H9 (cell line): ENCODE measurements at regions not wholly inside any gene's neighbourhood (a gene's known extent, or its start where the extent isn't known, plus 50 kb on each side); places are given as distances from the start of the nearest gene placed in this dataset.

Experiments
- DNase-seq: peaks from one replicate; pipeline ENCODE4 v3.0.0-alpha.2; 2017
- H2AFZ ChIP-seq: one replicate; pipeline ENCODE4 v1.6.1; 2013; ENCODE audit warnings: mild to moderate bottlenecking, low read length, control low read depth, moderate library complexity
- H2AK5ac ChIP-seq: 2 replicates; pipeline ENCODE4 v1.6.1; 2013; ENCODE audit warnings: low read length, control low read depth, mixed read lengths; ENCODE audit not compliant: insufficient read length
- H2BK120ac ChIP-seq: one replicate; pipeline ENCODE4 v1.6.1; 2013; ENCODE audit warnings: low read depth, mild to moderate bottlenecking, low read length, control low read depth, inconsistent platforms; ENCODE audit not compliant: poor library complexity, severe bottlenecking
- H2BK12ac ChIP-seq: 2 replicates; pipeline ENCODE4 v1.6.1; 2013; ENCODE audit warnings: low read length, control low read depth, mixed read lengths, low read depth; ENCODE audit not compliant: insufficient read length
- H2BK15ac ChIP-seq: 2 replicates; pipeline ENCODE4 v1.6.1; 2013; ENCODE audit warnings: low read depth, low read length, control low read depth
- H2BK20ac ChIP-seq: one replicate; pipeline ENCODE4 v1.6.1; 2013; ENCODE audit warnings: low read depth, mild to moderate bottlenecking, low read length, control low read depth, inconsistent platforms; ENCODE audit not compliant: poor library complexity, severe bottlenecking
- H2BK5ac ChIP-seq: 2 replicates; pipeline ENCODE4 v1.6.1; 2013; ENCODE audit warnings: low read length, control low read depth, mixed read lengths; ENCODE audit not compliant: insufficient read length
- H3K14ac ChIP-seq: 2 replicates; pipeline ENCODE4 v1.6.1; 2013; ENCODE audit warnings: low read length, control low read depth; ENCODE audit not compliant: insufficient read depth
- H3K18ac ChIP-seq: 2 replicates; pipeline ENCODE4 v1.6.1; 2013; ENCODE audit warnings: low read depth, mild to moderate bottlenecking, mixed read lengths, low read length, control low read depth; ENCODE audit not compliant: insufficient read length
- H3K23ac ChIP-seq: 2 replicates; pipeline ENCODE4 v1.6.1; 2013; ENCODE audit warnings: low read length, control low read depth, mixed read lengths, low read depth; ENCODE audit not compliant: insufficient read length
- H3K23me2 ChIP-seq: 2 replicates; pipeline ENCODE4 v1.6.1; 2013; ENCODE audit warnings: low read depth, mild to moderate bottlenecking, mixed read lengths, low read length, control low read depth; ENCODE audit not compliant: insufficient read length, poor library complexity, severe bottlenecking
- H3K27ac ChIP-seq: 2 replicates; pipeline ENCODE4 v1.5.1; 2013; ENCODE audit warnings: low read length, control low read depth, mixed read lengths, low read depth; ENCODE audit not compliant: insufficient read length
- H3K27me3 ChIP-seq: 2 replicates; pipeline ENCODE4 v1.6.1; 2013; ENCODE audit warnings: low read length, control low read depth, inconsistent platforms; ENCODE audit not compliant: insufficient read depth
- H3K4ac ChIP-seq: 2 replicates; pipeline ENCODE4 v1.6.1; 2013; ENCODE audit warnings: low read depth, mild to moderate bottlenecking, control low read depth, inconsistent platforms, low read length, moderate library complexity
- H3K4me1 ChIP-seq: 2 replicates; pipeline ENCODE4 v1.6.1; 2013; ENCODE audit warnings: low read length, control low read depth, inconsistent platforms; ENCODE audit not compliant: insufficient read depth
- H3K4me2 ChIP-seq: 2 replicates; pipeline ENCODE4 v1.6.1; 2013; ENCODE audit warnings: low read length, control low read depth, mixed read lengths; ENCODE audit not compliant: insufficient read length, insufficient read depth
- H3K56ac ChIP-seq: 2 replicates; pipeline ENCODE4 v1.6.1; 2013; ENCODE audit warnings: low read depth, mild to moderate bottlenecking, mixed read lengths, low read length, control low read depth; ENCODE audit not compliant: insufficient read length
- H3K79me1 ChIP-seq: 2 replicates; pipeline ENCODE4 v1.6.1; 2013; ENCODE audit warnings: low read depth, mild to moderate bottlenecking, moderate library complexity, low read length, control low read depth, inconsistent platforms; ENCODE audit not compliant: insufficient read depth, poor library complexity, severe bottlenecking
- H3K79me2 ChIP-seq: 2 replicates; pipeline ENCODE4 v1.6.1; 2013; ENCODE audit warnings: low read length, control low read depth, inconsistent platforms; ENCODE audit not compliant: insufficient read depth
- H3K9ac ChIP-seq: 2 replicates; pipeline ENCODE4 v1.6.1; 2013; ENCODE audit warnings: low read length, control low read depth, mixed read lengths; ENCODE audit not compliant: insufficient read length; ENCODE audit errors: extremely low read depth
- H3K9me3 ChIP-seq: one replicate; pipeline ENCODE4 v1.6.1; 2013; ENCODE audit warnings: low read depth, low read length, inconsistent platforms; ENCODE audit not compliant: control insufficient read depth
- H3T11ph ChIP-seq: one replicate; pipeline ENCODE4 v1.6.1; 2013; ENCODE audit warnings: mild to moderate bottlenecking, low read length, control low read depth, inconsistent platforms
- H4K20me1 ChIP-seq: one replicate; pipeline ENCODE4 v1.6.1; 2013; ENCODE audit not compliant: control insufficient read depth, insufficient read length, insufficient read depth
- H4K5ac ChIP-seq: 2 replicates; pipeline ENCODE4 v1.6.1; 2013; ENCODE audit warnings: low read depth, mild to moderate bottlenecking, mixed read lengths, low read length, control low read depth; ENCODE audit not compliant: insufficient read length
- H4K8ac ChIP-seq: replicated peaks from 2 replicates; pipeline ENCODE4 v1.6.1; 2013; ENCODE audit warnings: low read length, control low read depth, mixed read lengths, low read depth; ENCODE audit not compliant: insufficient read length
- H4K91ac ChIP-seq: 2 replicates; pipeline ENCODE4 v1.6.1; 2013; ENCODE audit warnings: low read depth, mild to moderate bottlenecking, moderate library complexity, mixed read lengths, low read length, control low read depth; ENCODE audit not compliant: insufficient read length
- H3K27ac Mint-ChIP-seq, 3 experiments: 2 replicates in 2 of 3; 3 replicates in 1 of 3; pipeline ENCODE4 v1.8.0; 2020 to 2021; ENCODE audit warnings: mixed read lengths in 3 of 3, mild to moderate bottlenecking in 1 of 3, moderate library complexity in 1 of 3
- H3K27me3 Mint-ChIP-seq: 2 replicates; pipeline ENCODE4 v1.8.0; 2021; ENCODE audit warnings: low read depth, mild to moderate bottlenecking, moderate library complexity, mixed read lengths
- H3K36me3 Mint-ChIP-seq, 3 experiments: 2 replicates in 2 of 3; 3 replicates in 1 of 3; pipeline ENCODE4 v1.8.0; 2020 to 2021; ENCODE audit warnings: low read depth in 3 of 3, mixed read lengths in 3 of 3; ENCODE audit not compliant: insufficient read depth in 1 of 3
- H3K4me1 Mint-ChIP-seq, 2 experiments: 2 replicates each; pipeline ENCODE4 v1.8.0; 2020; ENCODE audit warnings: mixed read lengths in 2 of 2
- H3K4me3 Mint-ChIP-seq, 2 experiments: 2 replicates in 1 of 2; 3 replicates in 1 of 2; pipeline ENCODE4 v1.8.0; 2020 to 2021; ENCODE audit warnings: mild to moderate bottlenecking in 2 of 2, mixed read lengths in 2 of 2, moderate library complexity in 1 of 2
- H3K9me3 Mint-ChIP-seq, 2 experiments: 2 replicates in 1 of 2; 3 replicates in 1 of 2; pipeline ENCODE4 v1.8.0; 2020; ENCODE audit warnings: mild to moderate bottlenecking in 2 of 2, mixed read lengths in 2 of 2, moderate library complexity in 1 of 2
- WGBS: extraction: QIAGEN DNeasy Blood & Tissue Kit; methylation state at CpG from one replicate; pipeline ENCODE4 v1.1.7; 2013; ENCODE audit warnings: missing lambda C conversion rate, low lambda C conversion rate, mixed read lengths; ENCODE audit not compliant: insufficient read length; ENCODE audit errors: extremely low coverage; 5-methylcytosine and 5-hydroxymethylcytosine counted together
- TF ChIP-seq, protein P1 (sequence below): fragments of 200-600 bp; sonication (generic); conservative IDR thresholded peaks from 3 replicates; pipeline ENCODE4 v1.8.0; 2021; ENCODE audit warnings: antibody characterized with exemption, mild to moderate bottlenecking

DNA sequence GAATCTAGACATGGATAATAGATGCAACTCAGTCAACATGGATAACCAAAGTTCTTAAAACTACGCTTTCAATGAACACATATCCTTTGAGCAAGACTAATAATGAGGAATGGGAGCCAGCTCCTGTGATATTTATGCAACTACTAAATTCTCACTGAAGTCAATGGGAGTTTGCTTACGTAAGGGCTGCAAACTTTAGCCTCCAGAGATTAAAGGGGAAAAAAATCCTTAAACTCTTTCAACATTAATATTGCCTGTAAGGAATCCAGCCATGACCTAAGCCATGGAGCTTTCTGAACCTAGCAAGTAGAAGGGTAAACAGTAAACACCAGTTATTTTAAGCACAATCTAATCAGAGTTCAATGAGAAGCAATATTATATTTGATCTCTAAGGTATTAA lies 125.2 kb upstream of the PITX2 start:
- Histone ChIP-seq H3K79me1 (no peaks in the 10 kb centered on the region), H4K20me1 (no peaks in the 10 kb centered on the region), H3K23ac (no peak overlapping the region), H3K14ac (no peak overlapping the region), H4K5ac (no peak overlapping the region), H2BK15ac (no peak overlapping the region), H3K9me3 (no peaks in the 10 kb centered on the region), H2BK20ac (no peak overlapping the region), H3K79me2 (no peaks in the 10 kb centered on the region), H4K91ac (no peak overlapping the region), H3K56ac (no peak overlapping the region), H3K4me2 (no peak overlapping the region), H3K4me1 (no peaks in the 10 kb centered on the region), H4K8ac (no peak overlapping the region), H2AFZ (no peak overlapping the region), H2BK120ac (no peak overlapping the region), H3K27ac (no peak overlapping the region), H2BK12ac (no peak overlapping the region), H3K27me3 (no peaks in the 10 kb centered on the region), H2AK5ac (no peak overlapping the region), H3T11ph (no peak overlapping the region), H3K4ac (no peak overlapping the region), H3K18ac (no peak overlapping the region), H3K9ac (no peak overlapping the region), H3K23me2 (no peaks in the 10 kb centered on the region), H2BK5ac (no peak overlapping the region)
- Mint-ChIP-seq H3K4me3 (no peak overlapping the region), H3K27ac (no peak overlapping the region), H3K36me3 (no peaks in the 10 kb centered on the region), H3K27me3 (no peaks in the 10 kb centered on the region), H3K4me1 (no peaks in the 10 kb centered on the region; a peak in 1 of 4 replicates), H3K9me3 (no peaks in the 10 kb centered on the region)
- WGBS, result no CpG with 5 or more reads among the region's 2 CpGs
- TF ChIP-seq, protein P1, sequence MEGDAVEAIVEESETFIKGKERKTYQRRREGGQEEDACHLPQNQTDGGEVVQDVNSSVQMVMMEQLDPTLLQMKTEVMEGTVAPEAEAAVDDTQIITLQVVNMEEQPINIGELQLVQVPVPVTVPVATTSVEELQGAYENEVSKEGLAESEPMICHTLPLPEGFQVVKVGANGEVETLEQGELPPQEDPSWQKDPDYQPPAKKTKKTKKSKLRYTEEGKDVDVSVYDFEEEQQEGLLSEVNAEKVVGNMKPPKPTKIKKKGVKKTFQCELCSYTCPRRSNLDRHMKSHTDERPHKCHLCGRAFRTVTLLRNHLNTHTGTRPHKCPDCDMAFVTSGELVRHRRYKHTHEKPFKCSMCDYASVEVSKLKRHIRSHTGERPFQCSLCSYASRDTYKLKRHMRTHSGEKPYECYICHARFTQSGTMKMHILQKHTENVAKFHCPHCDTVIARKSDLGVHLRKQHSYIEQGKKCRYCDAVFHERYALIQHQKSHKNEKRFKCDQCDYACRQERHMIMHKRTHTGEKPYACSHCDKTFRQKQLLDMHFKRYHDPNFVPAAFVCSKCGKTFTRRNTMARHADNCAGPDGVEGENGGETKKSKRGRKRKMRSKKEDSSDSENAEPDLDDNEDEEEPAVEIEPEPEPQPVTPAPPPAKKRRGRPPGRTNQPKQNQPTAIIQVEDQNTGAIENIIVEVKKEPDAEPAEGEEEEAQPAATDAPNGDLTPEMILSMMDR, result no peak
- DNase-seq, result no peak
